Sigmoid colon (tissue), 6 donors: ENCODE measurements at regions not wholly inside any gene's neighbourhood (a gene's known extent, or its start where the extent isn't known, plus 50 kb on each side); places are given as distances from the start of the nearest gene placed in this dataset.

Source experiments
- DNase-seq: peaks from one replicate; pipeline ENCODE4 v3.0.0-alpha.2; 2019
- H3K27ac ChIP-seq, 4 donors: fragments of 200-600 bp; sonication (generic); one replicate each; pipeline ENCODE4 v1.5.1; 2016 to 2019; ENCODE audit warnings: mild to moderate bottlenecking in 1 of 4
- H3K27me3 ChIP-seq, 3 donors: fragments of 200-600 bp; sonication (generic); one replicate each; pipeline ENCODE4 v1.5.1; 2019; ENCODE audit warnings: mild to moderate bottlenecking in 1 of 3
- H3K36me3 ChIP-seq, 4 donors: fragments of 200-600 bp; sonication (generic); one replicate each; pipeline ENCODE4 v1.5.1; 2016 to 2019
- H3K4me1 ChIP-seq, 4 donors: fragments of 200-600 bp; sonication (generic); one replicate each; pipeline ENCODE4 v1.5.1; 2017 to 2019
- H3K4me3 ChIP-seq, 4 donors: fragments of 200-600 bp; sonication (generic); one replicate each; pipeline ENCODE4 v1.5.1; 2017 to 2019; ENCODE audit warnings: mild to moderate bottlenecking in 2 of 4, moderate library complexity in 1 of 4
- H3K9me3 ChIP-seq, 4 donors: fragments of 200-600 bp in 3 of 4; sonication (generic) in 3 of 4; one replicate each; pipeline versions ENCODE4 v1.5.1 to v1.6.1; 2013 to 2019
- EP300 ChIP-seq, 4 donors: sonication (generic); formaldehyde crosslinking; IDR thresholded peaks; one replicate each; pipeline ENCODE4 v1.6.1; 2017; ENCODE audit warnings: antibody characterized with exemption in 4 of 4
- POLR2A ChIP-seq, 2 donors: fragments of 450-650 bp; IDR thresholded peaks; one replicate each; pipeline ENCODE4 v1.6.1; 2016; ENCODE audit warnings: antibody characterized with exemption in 2 of 2, mild to moderate bottlenecking in 2 of 2, moderate library complexity in 2 of 2
- POLR2AphosphoS5 ChIP-seq, 4 donors: sonication (generic); formaldehyde crosslinking; IDR thresholded peaks; one replicate each; pipeline ENCODE4 v1.6.1; 2017; ENCODE audit warnings: antibody characterized with exemption in 4 of 4
- WGBS, 2 donors: extraction: QIAGEN DNeasy Blood & Tissue Kit; methylation state at CpG; one replicate each; pipeline ENCODE4 v1.1.7; 2013; 5-methylcytosine and 5-hydroxymethylcytosine counted together
- intact Hi-C: fragments of 100-400 bp; cut with DNase I; formaldehyde crosslinking; loops from one replicate; pipeline ENCODE4 v1.15.1; 2023
- TF ChIP-seq, protein P1 (sequence below), 4 experiments: fragments of 450-650 bp in 3 of 4; fragments of 200-600 bp in 1 of 4; IDR thresholded peaks; one replicate each; pipeline ENCODE4 v1.5.1; 2016 to 2019; ENCODE audit warnings: antibody characterized with exemption in 4 of 4, mild to moderate bottlenecking in 3 of 4, moderate library complexity in 2 of 4
- donor health status: healthy with polysubstance abuse.
- donor health status: healthy.

DNA sequence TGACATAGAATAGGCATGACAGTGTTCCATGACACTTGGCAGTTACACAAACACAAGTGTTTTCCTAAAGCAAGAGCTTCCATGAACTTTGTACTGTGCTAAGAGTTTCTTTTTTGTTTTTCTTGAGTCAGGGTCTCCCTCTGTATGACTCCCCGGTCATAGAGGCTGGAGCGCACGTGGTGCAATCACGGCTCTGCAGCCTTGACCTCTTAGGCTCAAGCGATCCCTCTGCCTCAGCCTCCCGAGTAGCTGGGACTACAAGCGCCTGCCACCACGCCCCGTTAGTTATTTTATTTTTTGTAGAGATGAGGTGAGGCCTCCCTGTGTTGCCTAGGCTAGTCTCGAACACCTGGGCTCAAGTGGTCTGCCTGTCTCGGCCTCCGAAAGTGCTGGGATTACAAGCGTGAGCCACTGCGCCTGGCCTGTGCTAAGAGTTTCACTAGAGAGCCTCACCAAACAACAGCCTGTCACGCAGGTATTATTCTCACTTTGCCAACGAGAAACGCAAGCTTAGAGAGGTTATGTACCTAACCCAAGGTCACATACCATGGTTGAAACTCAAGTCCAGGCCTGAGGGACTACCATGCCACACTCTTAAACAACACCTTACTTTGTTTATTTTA, 355.9 kb downstream of the KLF12 start:
- Histone ChIP-seq H3K27me3 (no peaks in the 10 kb centered on the region), H3K4me1 (peaks cover 0 to 20% (median 10%) of the 10 kb centered on the region in 4 donors), H3K27ac (peak overlapping the region in 1 of 4 donors; percentile 35), H3K36me3 (no peaks in the 10 kb centered on the region), H3K4me3 (no peak overlapping the region), H3K9me3 (no peaks in the 10 kb centered on the region)
- 95% methylated on average over 17 of the region's 17 CpGs for WGBS, 2 donors
- intact Hi-C loops = no loop called here
- TF ChIP-seq POLR2A (IDR thresholded peaks at IDR 0.05) (no peak), EP300 (IDR thresholded peaks at IDR 0.05) (no peak), POLR2AphosphoS5 (IDR thresholded peaks at IDR 0.05) (no peak)
- TF ChIP-seq, protein P1, sequence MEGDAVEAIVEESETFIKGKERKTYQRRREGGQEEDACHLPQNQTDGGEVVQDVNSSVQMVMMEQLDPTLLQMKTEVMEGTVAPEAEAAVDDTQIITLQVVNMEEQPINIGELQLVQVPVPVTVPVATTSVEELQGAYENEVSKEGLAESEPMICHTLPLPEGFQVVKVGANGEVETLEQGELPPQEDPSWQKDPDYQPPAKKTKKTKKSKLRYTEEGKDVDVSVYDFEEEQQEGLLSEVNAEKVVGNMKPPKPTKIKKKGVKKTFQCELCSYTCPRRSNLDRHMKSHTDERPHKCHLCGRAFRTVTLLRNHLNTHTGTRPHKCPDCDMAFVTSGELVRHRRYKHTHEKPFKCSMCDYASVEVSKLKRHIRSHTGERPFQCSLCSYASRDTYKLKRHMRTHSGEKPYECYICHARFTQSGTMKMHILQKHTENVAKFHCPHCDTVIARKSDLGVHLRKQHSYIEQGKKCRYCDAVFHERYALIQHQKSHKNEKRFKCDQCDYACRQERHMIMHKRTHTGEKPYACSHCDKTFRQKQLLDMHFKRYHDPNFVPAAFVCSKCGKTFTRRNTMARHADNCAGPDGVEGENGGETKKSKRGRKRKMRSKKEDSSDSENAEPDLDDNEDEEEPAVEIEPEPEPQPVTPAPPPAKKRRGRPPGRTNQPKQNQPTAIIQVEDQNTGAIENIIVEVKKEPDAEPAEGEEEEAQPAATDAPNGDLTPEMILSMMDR (IDR thresholded peaks at IDR 0.05) = no peak
- DNase-seq = no peak

DNA sequence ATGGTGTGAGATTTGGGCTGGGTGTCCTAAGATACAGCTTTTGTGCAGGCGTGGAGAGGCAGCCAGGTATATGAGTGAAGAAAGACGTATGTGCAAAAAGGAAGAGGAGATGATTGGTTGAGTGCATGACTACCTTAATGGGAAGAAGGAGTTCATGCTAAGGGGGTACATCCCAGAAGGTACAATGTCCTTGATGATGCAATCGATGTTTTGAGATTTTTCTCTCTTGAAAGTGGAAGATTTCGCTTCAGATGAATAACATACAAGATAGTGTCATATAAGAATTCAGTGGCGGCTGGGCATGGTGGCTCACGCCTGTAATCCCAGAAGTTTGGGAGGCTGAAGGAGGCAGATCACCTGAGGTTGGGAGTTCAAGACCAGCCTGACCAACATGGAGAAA, 357.1 kb downstream of the KLF12 start:
- H3K4me3 ChIP-seq = no peak overlapping the region
- H3K9me3 ChIP-seq = no peaks in the 10 kb centered on the region
- no peak for DNase-seq
- no peaks in the 10 kb centered on the region for H3K27me3 ChIP-seq
- no peak overlapping the region for H3K27ac ChIP-seq
- no peaks in the 10 kb centered on the region for H3K36me3 ChIP-seq
- H3K4me1 ChIP-seq = peaks cover 0 to 13% (median 8%) of the 10 kb centered on the region in 4 donors
- 97 to 98% methylated on average over 6 of the region's 6 CpGs for WGBS, 2 donors
- intact Hi-C loops = no loop called here
- TF ChIP-seq EP300 (IDR thresholded peaks at IDR 0.05) (no peak), POLR2AphosphoS5 (IDR thresholded peaks at IDR 0.05) (no peak), POLR2A (IDR thresholded peaks at IDR 0.05) (no peak)
- TF ChIP-seq, protein P1 (IDR thresholded peaks at IDR 0.05) = no peak

DNA sequence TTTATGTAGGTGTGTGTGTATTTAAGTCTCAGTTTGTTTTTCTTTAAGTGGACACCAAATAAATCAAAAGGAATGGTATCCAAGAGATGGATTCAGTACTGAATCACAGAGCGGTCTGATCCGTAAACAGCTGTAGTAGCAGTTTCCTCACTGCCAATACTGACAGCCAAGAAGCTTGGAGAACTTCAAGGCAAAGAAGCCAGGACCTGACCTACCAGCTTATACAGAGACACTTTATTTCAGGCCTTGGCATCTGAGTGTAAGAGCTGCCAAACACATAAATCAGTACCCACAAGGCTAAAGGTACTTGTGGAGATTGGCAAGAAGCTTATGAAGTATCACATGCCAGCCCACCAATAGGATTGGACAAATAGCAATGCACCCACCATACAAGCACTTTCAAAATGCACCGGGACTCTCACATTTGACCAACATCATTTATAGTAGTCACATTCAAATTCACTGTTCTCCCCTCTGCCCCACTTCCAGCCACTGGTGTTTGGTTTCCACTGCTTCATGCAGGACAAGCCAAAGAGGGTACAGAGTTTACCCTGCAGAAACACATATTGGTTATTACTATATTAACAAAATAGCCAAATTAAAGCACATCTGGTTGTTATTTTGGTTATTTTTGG, 357.9 kb downstream of the KLF12 start:
- no peak overlapping the region for H3K4me3 ChIP-seq
- no peak for DNase-seq
- TF ChIP-seq POLR2AphosphoS5 (IDR thresholded peaks at IDR 0.05) = peak in 1 of 4 donors; percentile 12
- TF ChIP-seq POLR2A (IDR thresholded peaks at IDR 0.05) = no peak
- no peak for TF ChIP-seq EP300 (IDR thresholded peaks at IDR 0.05)
- H3K27ac ChIP-seq = peak overlapping the region in 1 of 4 donors; percentile 25
- intact Hi-C loops = no loop called here
- H3K4me1 ChIP-seq = peaks cover 0 to 13% (median 8%) of the 10 kb centered on the region in 4 donors
- H3K9me3 ChIP-seq = no peaks in the 10 kb centered on the region
- no peaks in the 10 kb centered on the region for H3K36me3 ChIP-seq
- 83 to 91% methylated on average over 3 of the region's 3 CpGs for WGBS, 2 donors
- no peaks in the 10 kb centered on the region for H3K27me3 ChIP-seq

DNA sequence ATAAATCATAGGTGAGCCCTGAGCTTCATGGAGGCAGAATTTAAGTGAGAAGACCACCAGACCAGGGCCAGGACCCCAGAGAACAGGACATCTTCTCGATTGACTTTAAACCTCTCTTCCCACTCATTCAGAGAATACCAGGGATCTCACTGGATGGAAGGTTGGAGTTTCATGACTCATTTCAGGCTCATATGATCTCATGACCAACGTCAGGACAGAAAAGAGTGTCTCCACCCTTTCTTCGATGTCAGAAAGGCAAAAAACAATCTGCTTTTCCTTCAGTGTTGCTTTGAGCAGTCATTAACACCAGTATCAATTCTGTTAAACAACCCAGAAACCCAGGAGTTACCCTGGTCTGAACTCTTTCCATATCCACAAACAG, 361.0 kb downstream of the KLF12 start:
- DNase-seq = no peak
- 63 to 86% methylated on average over 3 of the region's 3 CpGs for WGBS, 2 donors
- TF ChIP-seq, protein P1 (IDR thresholded peaks at IDR 0.05) = no peak
- no peak for TF ChIP-seq POLR2AphosphoS5 (IDR thresholded peaks at IDR 0.05)
- no peak for TF ChIP-seq EP300 (IDR thresholded peaks at IDR 0.05)
- TF ChIP-seq POLR2A (IDR thresholded peaks at IDR 0.05) = no peak
- peaks cover 0 to 20% (median 16%) of the 10 kb centered on the region in 4 donors for H3K4me1 ChIP-seq
- H3K36me3 ChIP-seq = no peaks in the 10 kb centered on the region
- no peaks in the 10 kb centered on the region for H3K27me3 ChIP-seq
- no peak overlapping the region for H3K4me3 ChIP-seq
- intact Hi-C loops = no loop called here
- H3K9me3 ChIP-seq = no peaks in the 10 kb centered on the region
- no peak overlapping the region for H3K27ac ChIP-seq

DNA sequence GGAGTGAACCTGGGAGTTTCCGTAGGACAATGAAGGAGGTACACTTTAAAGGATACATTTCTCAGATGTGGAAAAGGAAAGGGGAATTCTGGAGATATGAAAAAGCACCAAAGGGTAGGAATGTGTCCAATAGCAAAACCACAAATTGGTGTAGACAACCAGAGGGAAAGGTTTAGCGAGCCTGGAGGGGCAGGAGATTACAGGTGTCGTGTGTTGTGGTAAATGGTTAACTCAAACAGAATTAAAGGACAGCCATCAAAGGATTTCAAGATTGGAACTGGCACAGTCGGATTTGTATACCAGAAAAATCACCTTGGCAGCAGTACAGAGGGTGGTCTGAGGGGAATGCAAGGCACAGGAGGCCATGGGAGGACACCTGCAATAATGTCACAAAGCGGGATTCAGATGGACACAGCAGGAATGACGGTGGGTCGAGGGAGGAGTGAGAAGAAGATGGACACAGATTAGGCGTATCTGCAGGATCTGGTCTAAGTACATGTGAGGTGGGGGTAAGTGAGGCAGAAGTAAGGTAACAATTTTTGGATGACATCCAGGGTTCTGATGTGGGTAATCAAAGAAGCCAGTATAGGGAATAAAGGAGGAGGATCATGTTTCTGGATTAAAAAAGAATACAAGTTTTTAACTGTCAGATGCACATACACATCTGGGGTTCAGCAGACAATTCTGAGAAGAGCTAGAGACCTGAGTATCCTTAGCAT, 361.6 kb downstream of the KLF12 start:
- Histone ChIP-seq H3K9me3 (no peaks in the 10 kb centered on the region), H3K27ac (no peak overlapping the region), H3K4me1 (peaks cover 0 to 25% (median 22%) of the 10 kb centered on the region in 4 donors), H3K36me3 (no peaks in the 10 kb centered on the region), H3K27me3 (no peaks in the 10 kb centered on the region), H3K4me3 (no peak overlapping the region)
- TF ChIP-seq, protein P1 (IDR thresholded peaks at IDR 0.05) = no peak
- TF ChIP-seq POLR2A (IDR thresholded peaks at IDR 0.05) = no peak
- TF ChIP-seq POLR2AphosphoS5 (IDR thresholded peaks at IDR 0.05) = no peak
- TF ChIP-seq EP300 (IDR thresholded peaks at IDR 0.05) = no peak
- no peak for DNase-seq
- intact Hi-C loops = no loop called here
- WGBS, 2 donors = 22 to 62% methylated on average over 8 of the region's 8 CpGs
